Gastroesophageal sphincter (tissue), 4 donors: ENCODE measurements at regions not wholly inside any gene's neighbourhood (a gene's known extent, or its start where the extent isn't known, plus 50 kb on each side); places are given as distances from the start of the nearest gene placed in this dataset.

ENCODE experiments used
- ATAC-seq: fragments of 150-250 bp; one replicate; pipeline ENCODE4 v1.9.1; 2016; ENCODE audit warnings: mild to moderate bottlenecking, moderate library complexity
- H3K27ac ChIP-seq, 4 donors: fragments of 200-600 bp; sonication (generic) in 3 of 4; 1 replicate in 3 of 4; 2 replicates in 1 of 4; pipeline ENCODE4 v1.5.1; 2016 to 2019
- H3K27me3 ChIP-seq: fragments of 200-600 bp; sonication (generic); one replicate; pipeline ENCODE4 v1.5.1; 2019
- H3K36me3 ChIP-seq, 2 donors: fragments of 200-600 bp; sonication (generic); one replicate each; pipeline ENCODE4 v1.5.1; 2019; ENCODE audit warnings: control low read depth in 1 of 2
- H3K4me1 ChIP-seq, 3 donors: fragments of 200-600 bp; sonication (generic); 1 replicate in 2 of 3; 2 replicates in 1 of 3; pipeline ENCODE4 v1.5.1; 2016 to 2019; ENCODE audit warnings: control low read depth in 2 of 3
- H3K4me3 ChIP-seq, 2 donors: fragments of 200-600 bp; sonication (generic); one replicate each; pipeline ENCODE4 v1.5.1; 2019; ENCODE audit warnings: mild to moderate bottlenecking in 1 of 2, moderate library complexity in 1 of 2
- H3K9me3 ChIP-seq, 3 donors: fragments of 200-600 bp; sonication (generic); one replicate each; pipeline ENCODE4 v1.5.1; 2017 to 2019; ENCODE audit warnings: control low read depth in 2 of 3
- EP300 ChIP-seq: sonication (generic); formaldehyde crosslinking; IDR thresholded peaks from one replicate; pipeline ENCODE4 v1.6.1; 2017; ENCODE audit warnings: antibody characterized with exemption, mild to moderate bottlenecking
- POLR2A ChIP-seq, 2 donors: fragments of 450-650 bp; IDR thresholded peaks; one replicate each; pipeline ENCODE4 v1.6.1; 2017; ENCODE audit warnings: antibody characterized with exemption in 2 of 2, mild to moderate bottlenecking in 2 of 2, moderate library complexity in 1 of 2
- POLR2AphosphoS5 ChIP-seq: sonication (generic); formaldehyde crosslinking; IDR thresholded peaks from one replicate; pipeline ENCODE4 v1.6.1; 2017; ENCODE audit warnings: antibody characterized with exemption
- WGBS, 2 donors: methylation state at CpG; one replicate each; pipeline ENCODE4 v1.1.5; 2018; ENCODE audit warnings: low coverage in 1 of 2; 5-methylcytosine and 5-hydroxymethylcytosine counted together
- TF ChIP-seq, protein P1 (sequence below), 4 experiments: fragments of 200-600 bp in 2 of 4; fragments of 450-650 bp in 2 of 4; sonication (generic) in 1 of 4; IDR thresholded peaks; one replicate each; pipeline ENCODE4 v1.5.1; 2017 to 2019; ENCODE audit warnings: antibody characterized with exemption in 4 of 4, mild to moderate bottlenecking in 2 of 4, moderate library complexity in 2 of 4

- no peak overlapping the region for H3K4me3 ChIP-seq
- no peak overlapping the region for H3K27ac ChIP-seq
- no peaks in the 10 kb centered on the region for H3K4me1 ChIP-seq
- no peaks in the 10 kb centered on the region for H3K36me3 ChIP-seq
- WGBS, 2 donors = 60 to 75% methylated on average over 1 to 5 of the region's 6 CpGs
- H3K9me3 ChIP-seq = no peaks in the 10 kb centered on the region
- ATAC-seq = no peak
- TF ChIP-seq POLR2A (IDR thresholded peaks at IDR 0.05) = no peak
- TF ChIP-seq, protein P1, sequence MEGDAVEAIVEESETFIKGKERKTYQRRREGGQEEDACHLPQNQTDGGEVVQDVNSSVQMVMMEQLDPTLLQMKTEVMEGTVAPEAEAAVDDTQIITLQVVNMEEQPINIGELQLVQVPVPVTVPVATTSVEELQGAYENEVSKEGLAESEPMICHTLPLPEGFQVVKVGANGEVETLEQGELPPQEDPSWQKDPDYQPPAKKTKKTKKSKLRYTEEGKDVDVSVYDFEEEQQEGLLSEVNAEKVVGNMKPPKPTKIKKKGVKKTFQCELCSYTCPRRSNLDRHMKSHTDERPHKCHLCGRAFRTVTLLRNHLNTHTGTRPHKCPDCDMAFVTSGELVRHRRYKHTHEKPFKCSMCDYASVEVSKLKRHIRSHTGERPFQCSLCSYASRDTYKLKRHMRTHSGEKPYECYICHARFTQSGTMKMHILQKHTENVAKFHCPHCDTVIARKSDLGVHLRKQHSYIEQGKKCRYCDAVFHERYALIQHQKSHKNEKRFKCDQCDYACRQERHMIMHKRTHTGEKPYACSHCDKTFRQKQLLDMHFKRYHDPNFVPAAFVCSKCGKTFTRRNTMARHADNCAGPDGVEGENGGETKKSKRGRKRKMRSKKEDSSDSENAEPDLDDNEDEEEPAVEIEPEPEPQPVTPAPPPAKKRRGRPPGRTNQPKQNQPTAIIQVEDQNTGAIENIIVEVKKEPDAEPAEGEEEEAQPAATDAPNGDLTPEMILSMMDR (IDR thresholded peaks at IDR 0.05) = no peak
- no peak for TF ChIP-seq EP300
- no peak for TF ChIP-seq POLR2AphosphoS5
- H3K27me3 ChIP-seq = no peaks in the 10 kb centered on the region
Observed at GRCh38 chr6:148261470-148261869, 81.2 kb upstream of the SASH1 start.

GRCh38 chr6:148263010-148263409, 79.6 kb upstream of the SASH1 start:
- Histone ChIP-seq H3K36me3 (no peaks in the 10 kb centered on the region), H3K9me3 (no peaks in the 10 kb centered on the region), H3K27me3 (no peaks in the 10 kb centered on the region), H3K4me1 (peaks cover 0 to 7% (median 0%) of the 10 kb centered on the region in 3 donors), H3K4me3 (no peak overlapping the region), H3K27ac (no peak overlapping the region)
- no peak for ATAC-seq
- TF ChIP-seq POLR2A (IDR thresholded peaks at IDR 0.05) = no peak
- no peak for TF ChIP-seq EP300
- TF ChIP-seq, protein P1 (IDR thresholded peaks at IDR 0.05) = no peak
- no peak for TF ChIP-seq POLR2AphosphoS5
- WGBS, 2 donors = 80% methylated on average over 2 of the region's 3 CpGs; no CpG with 5 or more reads in 1 of the 2 donors

DNA sequence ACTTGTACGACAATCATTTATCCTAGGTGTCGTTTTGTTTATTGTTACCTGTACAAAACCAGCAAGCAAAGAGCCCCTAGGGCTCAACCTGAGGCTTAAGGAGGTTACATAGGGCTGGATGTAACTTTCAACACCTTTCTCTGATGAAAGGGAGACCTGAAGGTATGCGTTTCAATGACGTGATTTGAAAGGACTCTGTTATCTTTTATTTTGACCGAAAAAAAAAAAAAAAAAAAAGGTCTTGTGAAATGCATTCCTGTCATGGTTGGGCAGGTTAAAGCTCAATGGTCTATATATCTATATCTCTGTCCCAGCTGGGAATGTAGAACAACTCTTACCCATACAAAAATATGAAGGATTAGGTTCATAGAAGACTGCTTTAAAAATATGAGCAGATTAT, 78.7 kb upstream of the SASH1 start:
- Histone ChIP-seq H3K4me3 (no peak overlapping the region), H3K9me3 (no peaks in the 10 kb centered on the region), H3K4me1 (peaks cover 0 to 13% (median 0%) of the 10 kb centered on the region in 3 donors), H3K36me3 (no peaks in the 10 kb centered on the region), H3K27me3 (no peaks in the 10 kb centered on the region), H3K27ac (no peak overlapping the region)
- TF ChIP-seq, protein P1 (IDR thresholded peaks at IDR 0.05) = no peak
- TF ChIP-seq POLR2AphosphoS5 (no peak), EP300 (no peak), POLR2A (IDR thresholded peaks at IDR 0.05) (no peak)
- ATAC-seq = no peak
- 66 to 75% methylated on average over 4 to 5 of the region's 5 CpGs for WGBS, 2 donors

DNA sequence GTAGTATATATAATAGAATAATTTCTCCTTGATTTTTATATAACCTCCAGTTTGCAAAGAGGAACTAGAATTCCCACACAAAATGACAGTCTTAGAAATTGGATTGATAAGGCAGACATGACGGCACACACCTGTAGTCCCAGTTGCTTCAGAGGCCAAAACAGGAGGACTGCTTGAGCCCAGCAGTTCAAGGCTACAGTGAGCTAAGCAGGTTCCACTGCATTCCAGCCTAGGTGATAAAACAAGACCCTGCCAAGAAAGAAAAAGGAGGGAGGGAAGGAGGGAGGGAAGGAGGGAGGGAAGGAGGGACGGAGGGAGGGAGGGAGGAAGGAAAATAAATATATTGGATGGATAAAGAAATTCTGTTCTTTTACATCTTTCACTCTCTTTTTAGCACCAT, 77.6 kb upstream of the SASH1 start:
- Histone ChIP-seq H3K27ac (no peak overlapping the region), H3K36me3 (no peaks in the 10 kb centered on the region), H3K27me3 (no peaks in the 10 kb centered on the region), H3K4me3 (no peak overlapping the region), H3K4me1 (peaks cover 0 to 13% (median 0%) of the 10 kb centered on the region in 3 donors), H3K9me3 (no peaks in the 10 kb centered on the region)
- TF ChIP-seq EP300 (no peak), POLR2AphosphoS5 (no peak)
- TF ChIP-seq, protein P1 (IDR thresholded peaks at IDR 0.05) = no peak
- no peak for ATAC-seq
- WGBS, 2 donors = 52 to 57% methylated on average over 1 to 2 of the region's 2 CpGs

- Histone ChIP-seq H3K27me3 (no peaks in the 10 kb centered on the region), H3K9me3 (no peaks in the 10 kb centered on the region), H3K27ac (no peak overlapping the region), H3K36me3 (no peaks in the 10 kb centered on the region), H3K4me1 (peaks cover 0 to 13% (median 0%) of the 10 kb centered on the region in 3 donors), H3K4me3 (no peak overlapping the region)
- WGBS, 2 donors = 95 to 97% methylated on average over 3 of the region's 3 CpGs
- TF ChIP-seq, protein P1 (IDR thresholded peaks at IDR 0.05) = no peak
- TF ChIP-seq POLR2AphosphoS5 (no peak), POLR2A (IDR thresholded peaks at IDR 0.05) (no peak), EP300 (no peak)
- ATAC-seq = no peak
Observed at GRCh38 chr6:148269386-148269785, 73.3 kb upstream of the SASH1 start.
